Left hindlimb (tissue), 1 donor: ENCODE measurements at regions not wholly inside any gene's neighbourhood (a gene's known extent, or its start where the extent isn't known, plus 50 kb on each side); places are given as distances from the start of the nearest gene placed in this dataset.

Experiments used
- DNase-seq: peaks from one replicate; pipeline ENCODE4 v3.0.0-alpha.2; 2018

DNA sequence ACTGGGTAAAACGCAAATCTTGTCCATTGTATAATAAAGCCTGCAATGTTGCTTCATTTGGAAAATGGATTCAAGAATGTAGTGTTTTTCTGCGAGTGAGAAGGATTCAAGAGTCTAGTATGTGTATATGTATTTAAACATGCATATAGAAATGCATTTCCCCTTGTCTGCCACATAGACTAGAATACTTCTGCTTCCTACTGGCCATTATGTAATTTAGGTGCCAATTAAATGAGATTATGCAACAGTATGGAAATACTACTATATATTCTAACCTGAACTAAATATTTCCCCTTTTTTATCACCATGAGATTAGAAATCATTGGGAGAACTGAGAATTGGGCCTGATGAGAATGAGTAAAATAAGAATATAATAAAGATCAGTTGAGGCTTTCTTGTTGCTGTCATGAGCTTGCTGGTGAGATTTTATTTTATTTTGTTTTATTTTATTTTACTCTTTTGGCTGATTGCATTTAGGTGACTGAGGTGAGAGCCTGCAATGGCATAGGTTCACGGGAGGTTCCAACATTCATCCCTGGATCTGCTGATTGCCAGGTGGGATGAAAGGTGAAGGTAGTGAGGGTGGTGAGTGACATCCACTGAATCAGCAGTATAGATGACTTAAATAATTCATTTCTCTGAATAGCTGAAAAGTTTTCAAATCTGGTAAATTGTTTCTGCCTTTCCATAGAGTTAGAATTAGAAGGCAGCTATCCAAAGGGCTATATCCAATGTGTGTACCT lies 95.6 kb upstream of the SLC4A4 start:
- no peak for DNase-seq

- DNase-seq, result no peak
These were observed 91.1 kb upstream of the SLC4A4 start for GRCh38 chr4:71247706-71248105.

DNA sequence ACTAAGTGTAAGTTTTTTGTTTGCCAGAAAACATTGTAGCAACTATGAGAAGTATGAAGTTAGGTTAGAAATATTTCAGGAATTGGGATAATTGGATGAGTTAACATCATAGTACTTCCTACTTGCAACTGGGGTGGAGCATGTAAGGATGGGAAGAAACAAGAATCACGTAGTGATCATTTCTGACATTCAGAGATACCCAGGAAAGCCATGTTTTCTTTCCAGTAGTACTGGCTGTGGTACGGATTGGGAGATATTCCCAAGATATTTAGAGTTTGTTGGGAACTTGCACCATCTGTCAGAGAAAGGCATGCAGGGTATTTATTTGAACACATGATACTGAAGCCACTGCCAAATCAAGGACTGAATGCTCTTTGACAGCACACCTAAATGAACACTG lies 87.6 kb upstream of the SLC4A4 start:
- no peak for DNase-seq

- no peak for DNase-seq
These were observed 85.3 kb upstream of the SLC4A4 start for GRCh38 chr4:71253545-71253944.

DNA sequence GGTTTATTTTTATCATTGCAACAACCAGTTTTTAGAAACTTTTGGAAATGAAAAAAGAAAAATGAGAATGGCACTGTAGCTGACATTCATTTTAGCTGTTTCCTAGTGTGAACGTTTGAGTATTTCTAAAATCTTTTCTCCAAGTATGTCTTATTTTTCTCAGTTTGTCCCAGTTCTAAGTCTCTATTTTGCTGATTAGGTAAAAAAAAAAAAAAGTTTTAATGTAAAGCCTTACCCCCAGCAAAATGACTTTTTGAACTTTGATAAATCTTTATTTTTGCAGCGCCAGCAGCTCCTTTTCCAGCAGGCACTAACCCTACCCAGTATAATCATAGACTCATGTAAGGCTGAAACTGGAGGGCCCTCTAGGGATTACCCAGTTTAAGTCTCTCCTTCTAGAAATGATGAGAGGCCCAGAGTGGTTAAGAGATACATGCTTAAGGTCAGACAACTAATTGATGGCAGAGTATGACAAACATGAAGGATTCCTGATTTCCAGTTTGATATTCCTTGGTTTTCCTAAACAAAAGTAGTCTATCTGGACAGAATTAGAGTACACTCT lies 84.3 kb upstream of the SLC4A4 start:
- no peak for DNase-seq

DNA sequence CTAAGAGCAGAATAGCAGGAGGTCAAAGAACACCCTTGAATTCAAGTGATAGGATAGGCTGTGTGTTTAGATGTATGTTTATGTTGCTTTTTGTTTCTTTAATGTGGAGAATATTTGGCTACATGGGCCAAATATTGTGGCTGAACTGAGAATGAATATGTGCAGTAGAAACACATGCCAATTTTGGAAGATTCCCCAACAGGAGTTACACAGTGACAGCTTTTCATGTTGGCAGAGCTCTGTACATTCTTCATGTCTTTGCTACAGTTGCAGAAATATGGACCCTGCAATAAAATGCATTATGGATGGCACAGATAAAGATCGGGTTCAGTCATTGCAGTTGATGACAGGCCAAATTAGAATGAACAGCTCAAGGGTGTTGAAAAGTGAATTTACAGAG lies 82.8 kb upstream of the SLC4A4 start:
- no peak for DNase-seq

DNA sequence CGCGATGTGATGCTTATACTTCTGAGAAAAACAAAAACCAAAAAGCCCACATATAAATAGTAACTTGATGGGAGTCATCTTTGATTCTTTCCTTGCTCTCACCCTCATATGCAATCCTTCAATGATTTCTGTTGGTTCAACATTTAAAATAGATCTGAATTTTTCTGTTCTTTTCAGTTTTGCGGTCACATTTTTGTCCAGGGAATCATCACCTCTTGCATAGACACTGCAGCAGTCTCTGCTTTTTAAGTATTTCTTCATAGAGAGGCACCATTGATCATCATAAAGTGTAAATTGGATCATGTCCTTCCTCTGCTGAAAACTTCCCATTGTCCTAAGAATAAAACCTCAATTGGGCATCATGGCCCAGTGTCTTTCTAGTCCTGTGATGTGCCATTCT lies 81.1 kb upstream of the SLC4A4 start:
- DNase-seq, result no peak

GRCh38 chr4:71258323-71258722 lies 80.5 kb upstream of the SLC4A4 start:
- DNase-seq, result no peak

GRCh38 chr4:71259280-71259679 lies 79.5 kb upstream of the SLC4A4 start:
- DNase-seq, result no peak

GRCh38 chr4:71259911-71260331 lies 78.9 kb upstream of the SLC4A4 start:
- no peak for DNase-seq

DNA sequence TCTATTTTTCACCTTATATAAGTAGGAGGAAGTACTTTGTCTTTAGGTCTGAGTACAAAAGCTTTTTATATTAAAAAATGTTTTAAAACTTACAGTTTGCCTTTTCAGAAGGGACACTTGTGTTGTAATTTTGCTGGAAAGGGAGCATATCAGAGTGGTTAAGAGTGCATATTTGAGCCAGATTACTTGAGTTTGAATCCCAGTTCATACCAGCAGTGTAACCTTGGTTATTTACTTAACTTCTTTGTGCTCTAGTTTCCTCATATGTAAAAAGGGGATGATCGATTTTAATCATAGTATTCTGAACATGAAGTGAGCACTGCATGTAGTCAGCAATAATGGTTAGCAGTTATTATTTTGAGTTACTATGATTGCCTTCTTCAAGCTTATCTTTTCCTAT lies 78.3 kb upstream of the SLC4A4 start:
- DNase-seq, result no peak

DNA sequence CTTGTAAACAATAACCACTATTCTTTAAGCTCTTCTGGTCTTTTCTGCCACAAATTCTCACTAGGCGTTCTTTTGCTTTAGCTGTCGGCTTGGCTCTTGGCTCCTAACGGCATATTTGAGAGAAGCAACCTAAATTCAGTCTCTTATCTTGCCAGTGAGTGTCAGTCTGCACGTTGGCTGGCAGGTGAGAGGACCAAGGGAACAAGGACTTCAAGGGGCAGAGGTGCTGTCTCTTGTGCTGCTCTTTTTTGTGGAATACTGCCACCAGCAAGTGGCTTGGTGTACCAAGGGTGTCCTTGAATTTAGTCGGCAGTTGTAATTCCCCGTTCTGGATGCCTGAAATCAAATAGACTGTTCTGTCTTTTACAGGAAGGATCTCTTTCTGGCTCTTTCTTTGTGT lies 77.8 kb upstream of the SLC4A4 start:
- DNase-seq, result no peak

GRCh38 chr4:71261633-71262121 lies 77.1 kb upstream of the SLC4A4 start:
- DNase-seq, result no peak

DNA sequence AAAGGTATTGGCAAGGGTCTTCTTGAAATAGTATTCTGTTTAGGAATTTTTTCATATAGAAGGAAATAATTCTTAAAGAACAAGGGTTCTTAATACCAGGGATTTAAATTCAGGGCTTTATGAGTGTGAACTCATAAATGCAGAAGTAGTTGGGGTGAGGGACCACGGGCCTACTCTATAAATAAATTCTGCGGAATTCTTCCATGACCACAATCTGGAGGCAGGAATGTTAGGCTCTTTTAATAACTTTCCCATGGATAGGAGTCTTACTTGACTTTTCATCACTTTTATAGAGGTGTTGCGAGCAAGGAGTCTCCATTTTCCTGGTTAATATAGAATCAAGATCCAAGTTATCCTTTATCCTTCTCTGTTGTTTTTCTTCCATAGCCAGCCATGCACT lies 76.7 kb upstream of the SLC4A4 start:
- DNase-seq, result no peak

GRCh38 chr4:71266090-71266794 lies 72.6 kb upstream of the SLC4A4 start:
- no peak for DNase-seq

DNA sequence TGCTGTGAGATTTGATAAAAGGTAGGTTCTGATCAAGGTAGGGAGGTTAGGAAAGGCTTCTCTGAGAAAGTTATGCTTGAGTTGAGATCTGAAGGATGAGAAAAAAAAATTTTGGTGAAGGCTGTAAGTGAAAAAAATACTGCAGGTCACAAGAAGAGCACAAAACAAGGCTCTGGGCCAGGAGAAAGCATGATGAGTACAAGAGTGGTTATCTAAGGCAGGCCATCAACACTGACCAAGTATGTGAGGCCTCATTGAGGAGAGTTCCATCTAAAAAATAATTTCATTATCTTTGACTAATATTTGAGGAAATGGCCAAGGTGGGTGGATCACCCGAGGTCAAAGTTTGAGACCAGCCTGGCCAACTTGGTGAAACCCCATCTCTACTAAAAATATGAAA lies 71.6 kb upstream of the SLC4A4 start:
- no peak for DNase-seq

DNA sequence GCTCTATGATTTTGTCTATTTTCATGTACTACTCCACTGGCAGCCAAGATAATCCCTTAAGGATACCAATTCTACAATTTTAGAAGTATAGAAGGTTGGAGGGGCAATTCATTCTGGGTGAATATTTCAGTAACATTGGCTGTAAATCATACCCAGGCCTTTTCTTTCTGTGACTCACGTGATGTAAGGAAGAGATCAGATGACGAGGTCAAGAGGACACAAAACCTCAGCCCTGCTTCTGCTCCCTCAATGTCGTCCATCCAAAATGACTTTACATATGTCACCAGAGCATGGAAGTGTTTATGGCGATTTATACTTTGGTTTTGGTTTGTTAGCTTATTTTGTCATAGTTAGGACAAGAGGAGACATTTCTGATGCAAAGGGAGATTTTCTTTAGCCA lies 70.7 kb upstream of the SLC4A4 start:
- no peak for DNase-seq

DNA sequence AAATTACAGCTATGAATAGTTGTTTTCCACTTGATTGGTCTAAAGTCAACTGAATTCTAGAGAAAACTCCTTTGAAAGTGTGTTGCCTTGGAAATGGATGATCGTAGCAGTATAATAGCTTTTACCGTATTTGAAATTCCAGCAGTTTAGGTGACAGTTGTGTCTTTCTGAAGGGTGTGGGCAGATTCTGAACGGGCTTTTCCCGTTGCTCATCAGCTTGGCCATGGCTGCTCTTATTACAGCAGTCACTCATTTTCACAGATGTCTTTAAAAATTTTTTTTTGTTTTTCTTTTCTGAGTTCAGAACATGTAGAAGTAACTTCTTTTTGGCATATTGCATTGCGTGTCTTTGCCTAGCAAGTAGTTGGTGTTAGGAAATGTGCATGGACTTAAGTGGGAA lies 69.6 kb upstream of the SLC4A4 start:
- no peak for DNase-seq

DNA sequence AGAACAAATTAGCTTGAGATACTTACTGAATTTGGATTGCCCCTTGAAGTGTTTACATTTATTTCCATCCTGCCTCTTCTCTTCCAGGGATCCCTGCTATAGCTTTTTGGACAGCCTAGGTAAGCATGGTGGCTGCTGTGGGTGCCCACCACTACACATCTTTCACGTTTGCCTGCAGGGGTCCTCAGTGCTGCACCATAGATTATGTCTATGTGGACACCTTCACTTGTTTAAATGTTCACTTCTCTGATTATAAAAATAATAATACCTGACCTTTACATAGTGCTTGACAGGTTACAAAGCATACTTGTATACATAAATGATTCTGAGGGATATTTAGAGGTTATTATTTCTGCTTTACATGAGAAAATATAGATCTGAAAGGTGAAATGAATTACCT lies 67.9 kb upstream of the SLC4A4 start:
- no peak for DNase-seq

DNA sequence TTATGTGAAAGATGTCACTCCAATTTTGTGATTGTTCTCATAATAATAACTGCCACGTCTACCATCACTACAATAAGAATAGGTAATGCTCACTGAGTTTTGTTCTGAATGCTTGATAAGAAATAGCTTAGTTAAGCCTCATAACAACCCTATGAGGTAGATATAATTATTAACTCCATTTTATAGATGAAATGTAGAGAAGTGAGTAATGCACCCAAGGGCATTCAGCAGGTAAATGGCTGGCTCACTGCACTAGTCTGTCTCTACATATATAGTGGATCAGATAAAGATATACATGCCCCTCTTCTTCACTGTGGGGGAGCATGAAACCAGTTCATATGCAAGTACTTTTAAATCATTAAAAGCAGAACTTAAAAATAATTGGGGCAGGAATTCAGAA lies 65.8 kb upstream of the SLC4A4 start:
- no peak for DNase-seq

- DNase-seq, result no peak
These were observed 63.8 kb upstream of the SLC4A4 start for GRCh38 chr4:71275004-71275403.

DNA sequence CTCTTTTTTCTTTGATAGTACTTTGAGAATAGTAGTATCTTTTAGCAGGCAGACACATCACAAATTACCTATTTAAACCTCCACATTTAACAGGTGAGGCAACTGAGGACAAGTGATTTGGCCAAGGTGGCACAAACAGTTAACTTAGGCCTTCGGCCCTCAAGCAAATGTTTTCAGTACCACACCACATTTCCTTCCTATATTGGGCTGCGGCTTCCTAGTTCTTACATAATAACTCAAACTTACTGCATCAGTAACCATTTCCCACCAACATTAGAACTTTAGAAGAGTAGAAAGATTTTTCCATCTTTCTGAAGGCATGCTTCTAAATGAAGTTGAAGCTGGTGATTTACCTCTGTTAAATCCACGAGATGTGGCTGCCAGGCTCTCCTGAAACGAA lies 63.2 kb upstream of the SLC4A4 start:
- no peak for DNase-seq

- no peak for DNase-seq
These were observed 61.5 kb upstream of the SLC4A4 start for GRCh38 chr4:71277353-71277752.

GRCh38 chr4:71283642-71284257 lies 55.1 kb upstream of the SLC4A4 start:
- DNase-seq, result no peak
